ENCODE measurements at regions not wholly inside any gene's neighbourhood (a gene's known extent, or its start where the extent isn't known, plus 50 kb on each side); places are given as distances from the start of the nearest gene placed in this dataset.

DNA sequence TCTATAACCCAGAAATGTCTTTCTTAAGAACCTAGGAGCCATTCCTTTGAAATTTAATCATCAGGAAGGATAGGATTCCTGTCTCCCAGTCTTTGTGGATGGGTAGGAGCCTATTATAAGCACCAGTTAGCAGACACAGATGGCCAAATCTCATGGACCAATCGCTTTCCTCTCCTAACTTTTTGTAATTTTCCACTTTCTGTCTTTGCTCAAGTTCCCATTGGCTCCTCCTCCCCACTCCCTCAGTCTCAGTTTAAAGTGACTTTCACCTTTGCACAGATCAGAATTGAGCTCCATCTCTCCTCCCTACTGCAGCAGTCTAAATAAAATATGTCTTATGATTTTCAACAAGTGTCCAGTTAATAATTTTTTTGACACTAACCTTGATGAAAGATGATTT lies 192.3 kb downstream of the HS3ST3A1 start:
- no peak for TF ChIP-seq CTCF (conservative IDR thresholded peaks at IDR 0.05; ENCODE audit: control insufficient read depth, insufficient read depth, low read depth, low read length)
- H3K4me3 ChIP-seq (ENCODE audit: control insufficient read depth, low read depth, low read length): no peak overlapping the region
- DNase-seq (ENCODE audit: low read depth): no peak

- no peak for DNase-seq (ENCODE audit: low read depth)
- TF ChIP-seq CTCF (conservative IDR thresholded peaks at IDR 0.05; ENCODE audit: control insufficient read depth, insufficient read depth, low read depth, low read length): no peak
Measured at GRCh38 chr17:13407381-13407780, 194.3 kb downstream of the HS3ST3A1 start.

DNA sequence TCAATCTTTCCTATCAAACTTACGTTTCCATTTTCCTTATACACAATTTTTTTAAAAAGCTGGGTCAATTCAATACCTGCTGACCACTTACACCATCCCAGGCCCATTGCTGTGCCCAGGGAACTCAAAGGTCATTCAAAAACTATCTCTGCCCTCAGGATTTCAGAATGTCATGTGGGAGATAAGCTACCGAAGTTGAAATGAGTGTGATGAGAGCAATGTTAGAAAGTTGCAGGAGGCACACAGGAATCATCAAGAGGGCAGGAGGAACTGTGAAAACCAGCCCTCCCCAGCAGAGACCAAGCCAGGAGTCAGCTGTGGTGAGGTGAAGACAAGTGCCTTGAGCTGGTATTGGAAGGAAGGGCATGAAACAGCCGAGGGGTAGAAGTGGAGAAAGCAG lies 195.9 kb downstream of the HS3ST3A1 start:
- no peak overlapping the region for H3K4me3 ChIP-seq (ENCODE audit: control insufficient read depth, low read depth, low read length)
- TF ChIP-seq CTCF (conservative IDR thresholded peaks at IDR 0.05; ENCODE audit: control insufficient read depth, insufficient read depth, low read depth, low read length): no peak
- DNase-seq (ENCODE audit: low read depth): no peak

More at GRCh38 chr17:13407381-13407780, 194.3 kb downstream of the HS3ST3A1 start:
- no peak overlapping the region for H3K4me3 ChIP-seq (ENCODE audit: control insufficient read depth, low read depth, low read length)

DNA sequence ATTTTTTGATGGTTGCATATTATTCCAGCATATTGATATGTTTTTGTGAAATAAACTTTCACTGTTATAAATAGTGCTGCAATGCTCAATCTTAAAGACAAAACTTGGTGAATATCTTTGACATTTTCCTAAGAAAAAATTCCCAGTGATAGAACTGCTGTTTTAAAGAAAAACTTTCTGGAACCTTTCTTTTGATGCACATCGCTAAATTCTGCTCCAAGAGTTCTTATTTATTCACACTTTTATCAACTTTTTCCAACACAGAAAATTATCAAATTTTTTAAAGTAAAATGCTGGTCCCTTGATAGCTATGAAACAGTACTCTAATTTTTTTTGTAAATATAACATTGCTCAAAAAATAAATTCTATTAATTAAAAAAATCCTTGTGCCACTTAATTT lies 196.6 kb downstream of the HS3ST3A1 start:
- DNase-seq (ENCODE audit: low read depth): no peak
- no peak for TF ChIP-seq CTCF (conservative IDR thresholded peaks at IDR 0.05; ENCODE audit: control insufficient read depth, insufficient read depth, low read depth, low read length)
- no peak overlapping the region for H3K4me3 ChIP-seq (ENCODE audit: control insufficient read depth, low read depth, low read length)

- no peak for TF ChIP-seq CTCF (conservative IDR thresholded peaks at IDR 0.05; ENCODE audit: control insufficient read depth, insufficient read depth, low read depth, low read length)
- no peak overlapping the region for H3K4me3 ChIP-seq (ENCODE audit: control insufficient read depth, low read depth, low read length)
- DNase-seq (ENCODE audit: low read depth): no peak
Measured at GRCh38 chr17:13403982-13404946, 197.5 kb downstream of the HS3ST3A1 start.

- TF ChIP-seq CTCF (conservative IDR thresholded peaks at IDR 0.05; ENCODE audit: control insufficient read depth, insufficient read depth, low read depth, low read length): no peak
- no peak overlapping the region for H3K4me3 ChIP-seq (ENCODE audit: control insufficient read depth, low read depth, low read length)
- DNase-seq (ENCODE audit: low read depth): no peak
Measured at GRCh38 chr17:13400491-13400890, 201.2 kb downstream of the HS3ST3A1 start.

Data from fibroblast of mammary gland (primary cell).